Lung (tissue), 11 donors: ENCODE measurements at regions not wholly inside any gene's neighbourhood (a gene's known extent, or its start where the extent isn't known, plus 50 kb on each side); places are given as distances from the start of the nearest gene placed in this dataset.
A peak's percentile ranks its signal among the peaks of the same experiment; 100 is the strongest.
"Not testable (repeated sequence)": the region's sequence is repeated elsewhere in the genome, so short reads cannot be mapped to it uniquely, and the experiment has no call there.

ENCODE experiments used
- ATAC-seq: fragments of 200-7000 bp; cut with Tn5 transposase; one replicate; pipeline ENCODE4 v1.9.1; 2020; ENCODE audit warnings: moderate number of reproducible peaks; ENCODE audit not compliant: insufficient read depth, low FRiP score
- DNase-seq, 3 donors: peaks; one replicate each; pipeline ENCODE4 v3.0.0-alpha.2; 2013 to 2017
- H3K27ac ChIP-seq, 2 donors: one replicate each; pipeline ENCODE4 v1.5.1; 2013; ENCODE audit warnings: mild to moderate bottlenecking in 2 of 2, moderate library complexity in 2 of 2, control low read depth in 1 of 2, inconsistent platforms in 1 of 2, low read depth in 1 of 2, low read length in 1 of 2
- H3K27me3 ChIP-seq, 3 donors: one replicate each; pipeline ENCODE4 v1.5.1; 2013; ENCODE audit warnings: low read length in 2 of 3; ENCODE audit not compliant: control insufficient read depth in 3 of 3, insufficient read depth in 3 of 3
- H3K36me3 ChIP-seq, 4 donors: one replicate each; pipeline ENCODE4 v1.5.1; 2013; ENCODE audit warnings: low read length in 4 of 4, mild to moderate bottlenecking in 1 of 4, moderate library complexity in 1 of 4; ENCODE audit not compliant: control insufficient read depth in 4 of 4, insufficient read depth in 4 of 4
- H3K4me1 ChIP-seq, 5 donors: one replicate each; pipeline ENCODE4 v1.5.1; 2013; ENCODE audit warnings: low read length in 5 of 5, mild to moderate bottlenecking in 2 of 5, moderate library complexity in 1 of 5; ENCODE audit not compliant: control insufficient read depth in 5 of 5, insufficient read depth in 5 of 5
- H3K4me3 ChIP-seq: one replicate; pipeline ENCODE4 v1.5.1; 2013; ENCODE audit warnings: mild to moderate bottlenecking, control low read depth, moderate library complexity
- H3K9ac ChIP-seq, 2 donors: one replicate each; pipeline ENCODE4 v1.5.1; 2013; ENCODE audit warnings: low read length in 2 of 2, control low read depth in 1 of 2; ENCODE audit not compliant: insufficient read depth in 1 of 2
- H3K9me3 ChIP-seq, 4 donors: one replicate each; pipeline ENCODE4 v1.5.1; 2013; ENCODE audit warnings: low read length in 3 of 4, mild to moderate bottlenecking in 1 of 4, moderate library complexity in 1 of 4; ENCODE audit not compliant: control insufficient read depth in 4 of 4, insufficient read depth in 3 of 4
- CTCF ChIP-seq: IDR thresholded peaks from 2 replicates; pipeline ENCODE4 v1.5.1; 2012; ENCODE audit warnings: mild to moderate bottlenecking; ENCODE audit errors: control extremely low read depth, extremely low read depth
- WGBS, 2 donors: extraction: QIAGEN DNeasy Blood & Tissue Kit; methylation state at CpG; one replicate each; pipeline ENCODE4 v1.1.7; 2013; 5-methylcytosine and 5-hydroxymethylcytosine counted together
- donor health status: control.
- donor health status: control.
- donor health status: Bipolar disorder and iron deficiency.
- donor health status: healthy.
- donor health status: DM: yes; HTN: yes; CAD: no.

GRCh38 chr9:65403721-65404120 is 118.7 kb upstream of the FOXD4L5 start:
- TF ChIP-seq CTCF = no peak
- 81 to 85% methylated on average over 10 of the region's 10 CpGs for WGBS, 2 donors
- peak; percentile 35 for ATAC-seq

GRCh38 chr9:65403072-65403471 is 118.1 kb upstream of the FOXD4L5 start:
- not testable (repeated sequence) for H3K27ac ChIP-seq, H3K9ac ChIP-seq, H3K4me3 ChIP-seq, H3K4me1 ChIP-seq, ATAC-seq, H3K27me3 ChIP-seq, DNase-seq, H3K36me3 ChIP-seq
- 79 to 83% methylated on average over 11 of the region's 11 CpGs for WGBS, 2 donors
- H3K9me3 ChIP-seq = peaks cover 0 to 31% (median 3%) of the 10 kb centered on the region in 4 donors

More at GRCh38 chr9:65403721-65404120, 118.7 kb upstream of the FOXD4L5 start:
- Histone ChIP-seq H3K36me3 (no peaks in the 10 kb centered on the region), H3K4me3 (no peak overlapping the region), H3K9ac (no peak overlapping the region), H3K4me1 (no peaks in the 10 kb centered on the region), H3K9me3 (peaks cover 0 to 31% (median 3%) of the 10 kb centered on the region in 4 donors), H3K27me3 (no peaks in the 10 kb centered on the region), H3K27ac (no peak overlapping the region)
- no peak for DNase-seq

GRCh38 chr9:65402206-65402870 is 117.3 kb upstream of the FOXD4L5 start:
- not testable (repeated sequence) for H3K27me3 ChIP-seq, H3K4me3 ChIP-seq, ATAC-seq, H3K9ac ChIP-seq, H3K4me1 ChIP-seq, H3K27ac ChIP-seq, H3K36me3 ChIP-seq, DNase-seq
- peaks cover 0 to 28% (median 2%) of the 10 kb centered on the region in 4 donors for H3K9me3 ChIP-seq
- WGBS, 2 donors = 83 to 86% methylated on average over 16 to 18 of the region's 18 CpGs

GRCh38 chr9:65401456-65402045 is 116.5 kb upstream of the FOXD4L5 start:
- peaks cover 0 to 28% (median 2%) of the 10 kb centered on the region in 4 donors for H3K9me3 ChIP-seq
- not testable (repeated sequence) for H3K4me1 ChIP-seq, DNase-seq, H3K27ac ChIP-seq, H3K4me3 ChIP-seq, H3K27me3 ChIP-seq, ATAC-seq, H3K36me3 ChIP-seq, H3K9ac ChIP-seq
- 76 to 81% methylated on average over 8 to 9 of the region's 9 CpGs for WGBS, 2 donors

GRCh38 chr9:65400886-65401285 is 115.9 kb upstream of the FOXD4L5 start:
- no peak for ATAC-seq

More at GRCh38 chr9:65400886-65401285, 115.9 kb upstream of the FOXD4L5 start:
- 82 to 84% methylated on average over 9 of the region's 9 CpGs for WGBS, 2 donors
- H3K4me3 ChIP-seq = no peak overlapping the region
- no peak for TF ChIP-seq CTCF
- H3K9me3 ChIP-seq = peaks cover 0 to 25% (median 2%) of the 10 kb centered on the region in 4 donors
- no peak for DNase-seq
- no peaks in the 10 kb centered on the region for H3K36me3 ChIP-seq
- H3K27me3 ChIP-seq = no peaks in the 10 kb centered on the region
- no peak overlapping the region for H3K9ac ChIP-seq
- no peaks in the 10 kb centered on the region for H3K4me1 ChIP-seq
- H3K27ac ChIP-seq = no peak overlapping the region
